VCaP (cell line): ENCODE measurements at regions not wholly inside any gene's neighbourhood (a gene's known extent, or its start where the extent isn't known, plus 50 kb on each side); places are given as distances from the start of the nearest gene placed in this dataset.

Source experiments
- H3K27ac ChIP-seq: fragments of 450-650 bp; 2 replicates; pipeline ENCODE4 v1.5.1; 2017
- CTCF ChIP-seq: fragments of 450-650 bp; conservative IDR thresholded peaks from 2 replicates; pipeline ENCODE4 v1.5.1; 2017; ENCODE audit warnings: mild to moderate bottlenecking, moderate library complexity

- H3K27ac ChIP-seq = no peak overlapping the region
- no peak for TF ChIP-seq CTCF
These were observed 71.3 kb upstream of the CDH5 start for GRCh38 chr16:66295213-66295612.

- H3K27ac ChIP-seq = no peak overlapping the region
- TF ChIP-seq CTCF = no peak
These were observed 72.0 kb upstream of the CDH5 start for GRCh38 chr16:66294507-66294906.

GRCh38 chr16:66293932-66294331 lies 72.6 kb upstream of the CDH5 start:
- no peak overlapping the region for H3K27ac ChIP-seq
- no peak for TF ChIP-seq CTCF

- no peak overlapping the region for H3K27ac ChIP-seq
- TF ChIP-seq CTCF = no peak
These were observed 73.2 kb upstream of the CDH5 start for GRCh38 chr16:66293207-66293735.

- H3K27ac ChIP-seq = no peak overlapping the region
- TF ChIP-seq CTCF = no peak
These were observed 74.1 kb upstream of the CDH5 start for GRCh38 chr16:66292241-66292935.

GRCh38 chr16:66291833-66292232 lies 74.7 kb upstream of the CDH5 start:
- TF ChIP-seq CTCF = no peak

GRCh38 chr16:66290431-66290830 lies 76.1 kb upstream of the CDH5 start:
- H3K27ac ChIP-seq = no peak overlapping the region
- TF ChIP-seq CTCF = no peak

More at GRCh38 chr16:66291833-66292232, 74.7 kb upstream of the CDH5 start:
- H3K27ac ChIP-seq = no peak overlapping the region
